ENCODE measurements at regions not wholly inside any gene's neighbourhood (a gene's known extent, or its start where the extent isn't known, plus 50 kb on each side); places are given as distances from the start of the nearest gene placed in this dataset.

DNA sequence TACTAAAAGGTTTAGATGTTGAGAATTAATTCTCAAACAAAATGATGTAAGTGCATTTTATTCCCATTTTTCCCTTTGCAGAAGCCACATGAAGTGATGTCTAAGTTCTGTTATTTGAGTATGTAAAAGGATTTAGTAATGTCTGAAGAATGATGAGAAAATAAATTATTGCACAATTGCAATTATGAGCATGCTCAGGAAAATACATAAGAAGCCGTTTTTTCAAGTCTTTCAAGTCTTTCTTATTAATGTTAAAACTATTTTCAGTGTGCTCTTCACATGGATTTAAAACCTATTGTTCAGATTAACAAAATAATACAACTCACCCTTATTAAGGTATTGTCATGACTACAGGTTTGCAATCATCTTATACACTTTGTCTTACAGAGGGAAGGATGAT lies 331.4 kb upstream of the NETO1 start:
- no peak for DNase-seq (ENCODE audit: extremely low spot score)
- H3K27ac ChIP-seq (replicated peaks in 1 of 4), result no peak overlapping the region
- no peak for TF ChIP-seq CTCF (IDR thresholded peaks at IDR 0.05)
- no peak for TF ChIP-seq POLR2A (IDR thresholded peaks at IDR 0.05; ENCODE audit: low read depth)
- no peak for TF ChIP-seq POLR2AphosphoS5 (IDR thresholded peaks at IDR 0.05)
- no peak for TF ChIP-seq EP300 (IDR thresholded peaks at IDR 0.05)
- no peak overlapping the region for H3K4me3 ChIP-seq
- H3K4me1 ChIP-seq, result no peaks in the 10 kb centered on the region
- intact Hi-C loops (cut with DNase I), result no loop called here
- WGBS, result 57% methylated on average over 1 of the region's 1 CpG
- no peaks in the 10 kb centered on the region for H3K9me3 ChIP-seq
- H3K27me3 ChIP-seq, result no peaks in the 10 kb centered on the region
- H3K36me3 ChIP-seq, result no peaks in the 10 kb centered on the region

DNA sequence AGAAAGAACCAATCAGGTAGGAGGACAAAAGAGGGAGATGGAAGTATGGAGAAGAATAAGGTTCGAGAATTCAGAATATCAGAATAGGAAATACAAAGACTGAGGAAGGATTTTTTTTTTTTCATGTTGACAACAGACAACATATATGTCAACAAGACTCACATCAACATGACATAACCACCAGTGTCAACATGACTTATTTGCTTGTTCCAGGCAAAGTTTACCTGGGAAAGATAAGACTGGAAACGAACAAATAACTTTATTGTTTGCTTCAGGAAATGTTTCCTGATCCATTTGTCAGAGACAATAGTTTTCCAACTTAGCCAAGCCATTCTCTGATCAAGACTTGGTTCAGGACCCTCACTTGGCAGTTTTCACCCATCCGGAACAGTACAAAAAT lies 321.9 kb upstream of the NETO1 start:
- intact Hi-C loops (cut with DNase I), result no loop called here
- no peak for DNase-seq (ENCODE audit: extremely low spot score)
- H3K36me3 ChIP-seq, result no peaks in the 10 kb centered on the region
- H3K9me3 ChIP-seq, result no peaks in the 10 kb centered on the region
- 78% methylated on average over 3 of the region's 3 CpGs for WGBS
- H3K27me3 ChIP-seq, result no peaks in the 10 kb centered on the region
- no peak for TF ChIP-seq POLR2A (IDR thresholded peaks at IDR 0.05; ENCODE audit: low read depth)
- no peak for TF ChIP-seq CTCF (IDR thresholded peaks at IDR 0.05)
- TF ChIP-seq EP300 (IDR thresholded peaks at IDR 0.05), result no peak
- no peak for TF ChIP-seq POLR2AphosphoS5 (IDR thresholded peaks at IDR 0.05)
- no peak overlapping the region for H3K27ac ChIP-seq (replicated peaks in 1 of 4)
- no peaks in the 10 kb centered on the region for H3K4me1 ChIP-seq
- H3K4me3 ChIP-seq, result no peak overlapping the region

- Histone ChIP-seq H3K36me3 (no peaks in the 10 kb centered on the region), H3K4me1 (no peaks in the 10 kb centered on the region), H3K27ac (replicated peaks in 1 of 4) (no peak overlapping the region), H3K9me3 (no peaks in the 10 kb centered on the region), H3K4me3 (no peak overlapping the region), H3K27me3 (no peaks in the 10 kb centered on the region)
- no peak for TF ChIP-seq CTCF (IDR thresholded peaks at IDR 0.05)
- TF ChIP-seq POLR2A (IDR thresholded peaks at IDR 0.05; ENCODE audit: low read depth), result no peak
- no peak for TF ChIP-seq POLR2AphosphoS5 (IDR thresholded peaks at IDR 0.05)
- TF ChIP-seq EP300 (IDR thresholded peaks at IDR 0.05), result no peak
- no peak for DNase-seq (ENCODE audit: extremely low spot score)
- 49% methylated on average over 4 of the region's 4 CpGs for WGBS
- intact Hi-C loops (cut with DNase I), result no loop called here
These were observed 300.4 kb upstream of the NETO1 start for GRCh38 chr18:73168236-73168635.

DNA sequence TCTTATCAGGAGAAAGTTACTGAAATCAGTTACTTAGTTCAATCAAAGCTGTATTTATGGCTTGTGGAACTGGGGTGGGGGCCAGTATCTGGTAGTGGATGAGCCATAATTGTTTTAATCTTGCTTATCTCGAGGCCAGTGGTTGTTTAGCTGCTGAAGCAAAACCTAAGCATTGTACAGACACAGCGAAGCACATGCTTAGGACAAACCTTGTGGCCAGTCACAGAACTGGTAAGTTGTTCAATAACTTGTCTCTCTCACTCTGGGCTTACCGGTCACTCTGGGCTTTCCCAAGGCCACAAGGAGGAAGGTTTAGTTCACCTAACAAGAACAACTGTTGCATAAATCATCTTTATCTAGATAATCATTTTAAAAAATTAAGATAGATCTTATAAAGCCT lies 296.6 kb upstream of the NETO1 start:
- WGBS, result 72% methylated on average over 3 of the region's 3 CpGs
- no peak for DNase-seq (ENCODE audit: extremely low spot score)
- Histone ChIP-seq H3K4me1 (no peaks in the 10 kb centered on the region), H3K36me3 (no peaks in the 10 kb centered on the region), H3K27me3 (no peaks in the 10 kb centered on the region), H3K4me3 (no peak overlapping the region), H3K27ac (replicated peaks in 1 of 4) (no peak overlapping the region), H3K9me3 (no peaks in the 10 kb centered on the region)
- TF ChIP-seq EP300 (IDR thresholded peaks at IDR 0.05) (no peak), POLR2AphosphoS5 (IDR thresholded peaks at IDR 0.05) (no peak), POLR2A (IDR thresholded peaks at IDR 0.05; ENCODE audit: low read depth) (no peak)
- intact Hi-C loops (cut with DNase I), result no loop called here

GRCh38 chr18:73163236-73163635 lies 295.4 kb upstream of the NETO1 start:
- Histone ChIP-seq H3K9me3 (no peaks in the 10 kb centered on the region), H3K27me3 (no peaks in the 10 kb centered on the region), H3K27ac (replicated peaks in 1 of 4) (no peak overlapping the region), H3K4me1 (no peaks in the 10 kb centered on the region), H3K36me3 (no peaks in the 10 kb centered on the region), H3K4me3 (no peak overlapping the region)
- DNase-seq (ENCODE audit: extremely low spot score), result no peak
- intact Hi-C loops (cut with DNase I), result no loop called here
- TF ChIP-seq POLR2A (IDR thresholded peaks at IDR 0.05; ENCODE audit: low read depth) (no peak), POLR2AphosphoS5 (IDR thresholded peaks at IDR 0.05) (no peak), EP300 (IDR thresholded peaks at IDR 0.05) (no peak), CTCF (IDR thresholded peaks at IDR 0.05) (no peak)
- 67% methylated on average over 1 of the region's 1 CpG for WGBS
